Adipocyte (in vitro differentiated cells): ENCODE measurements at regions not wholly inside any gene's neighbourhood (a gene's known extent, or its start where the extent isn't known, plus 50 kb on each side); places are given as distances from the start of the nearest gene placed in this dataset.
"Not testable (repeated sequence)": the region's sequence is repeated elsewhere in the genome, so short reads cannot be mapped to it uniquely, and the experiment has no call there.

Experiments used
- DNase-seq: peaks from one replicate; pipeline ENCODE4 v3.0.0-alpha.2; 2015; ENCODE audit warnings: low read depth
- H3K27me3 ChIP-seq: replicated peaks from 2 replicates; pipeline ENCODE4 v1.7.0; 2013; ENCODE audit warnings: mild to moderate bottlenecking, low read length, moderate library complexity; ENCODE audit not compliant: control insufficient read depth, insufficient read depth
- H3K36me3 ChIP-seq: 2 replicates; pipeline ENCODE4 v1.7.0; 2013; ENCODE audit warnings: low read length, mild to moderate bottlenecking, moderate library complexity; ENCODE audit not compliant: control insufficient read depth, insufficient read depth, severe bottlenecking
- H3K4me1 ChIP-seq: 2 replicates; pipeline ENCODE4 v1.7.0; 2013; ENCODE audit warnings: mild to moderate bottlenecking, low read length, moderate library complexity; ENCODE audit not compliant: control insufficient read depth, insufficient read depth
- H3K4me3 ChIP-seq: 2 replicates; pipeline ENCODE4 v1.7.0; 2013; ENCODE audit warnings: mild to moderate bottlenecking, low read length, moderate library complexity
- H3K9ac ChIP-seq: 2 replicates; pipeline ENCODE4 v1.7.0; 2013; ENCODE audit warnings: mild to moderate bottlenecking, low read length, moderate library complexity
- H3K9me3 ChIP-seq: 2 replicates; pipeline ENCODE4 v1.7.0; 2013; ENCODE audit warnings: mild to moderate bottlenecking, low read length, moderate library complexity; ENCODE audit not compliant: control insufficient read depth

GRCh38 chr10:95137990-95138625 is 55.9 kb upstream of the ACSM6 start:
- H3K27me3 ChIP-seq, H3K9me3 ChIP-seq, H3K9ac ChIP-seq, DNase-seq, H3K4me1 ChIP-seq, H3K36me3 ChIP-seq, H3K4me3 ChIP-seq: not testable (repeated sequence)

GRCh38 chr10:95134490-95134889 is 59.5 kb upstream of the ACSM6 start:
- Histone ChIP-seq H3K4me1 (peaks cover 4% of the 10 kb centered on the region), H3K36me3 (no peaks in the 10 kb centered on the region), H3K27me3 (no peaks in the 10 kb centered on the region), H3K4me3 (no peak overlapping the region), H3K9me3 (no peaks in the 10 kb centered on the region), H3K9ac (no peak overlapping the region)
- DNase-seq, result no peak

- peaks cover 4% of the 10 kb centered on the region for H3K4me1 ChIP-seq
- no peak overlapping the region for H3K4me3 ChIP-seq
- no peaks in the 10 kb centered on the region for H3K27me3 ChIP-seq
- no peaks in the 10 kb centered on the region for H3K36me3 ChIP-seq
- H3K9ac ChIP-seq, result no peak overlapping the region
- H3K9me3 ChIP-seq, result no peaks in the 10 kb centered on the region
- DNase-seq, result no peak
These were observed 60.0 kb upstream of the ACSM6 start for GRCh38 chr10:95133997-95134396.

- Histone ChIP-seq H3K36me3 (no peaks in the 10 kb centered on the region), H3K27me3 (no peaks in the 10 kb centered on the region), H3K9ac (no peak overlapping the region), H3K4me3 (no peak overlapping the region), H3K9me3 (no peaks in the 10 kb centered on the region), H3K4me1 (peaks cover 4% of the 10 kb centered on the region)
- peak; percentile 85 for DNase-seq
These were observed 60.9 kb upstream of the ACSM6 start for GRCh38 chr10:95133016-95133752.

- H3K36me3 ChIP-seq, H3K4me3 ChIP-seq, H3K9ac ChIP-seq, H3K27me3 ChIP-seq, H3K4me1 ChIP-seq, DNase-seq, H3K9me3 ChIP-seq: not testable (repeated sequence)
These were observed 61.1 kb upstream of the CYP2C8 start for GRCh38 chr10:95130429-95130828.

- Histone ChIP-seq H3K9ac (no peak overlapping the region), H3K4me3 (no peak overlapping the region), H3K36me3 (no peaks in the 10 kb centered on the region), H3K9me3 (peaks cover 4% of the 10 kb centered on the region), H3K27me3 (no peaks in the 10 kb centered on the region), H3K4me1 (no peaks in the 10 kb centered on the region)
- DNase-seq, result no peak
These were observed 56.3 kb upstream of the CYP2C8 start for GRCh38 chr10:95125582-95125981.

GRCh38 chr10:95122736-95123135 is 53.4 kb upstream of the CYP2C8 start:
- Histone ChIP-seq H3K4me3 (no peak overlapping the region), H3K36me3 (no peaks in the 10 kb centered on the region), H3K4me1 (no peaks in the 10 kb centered on the region), H3K9me3 (peaks cover 22% of the 10 kb centered on the region), H3K9ac (no peak overlapping the region), H3K27me3 (no peaks in the 10 kb centered on the region)
- DNase-seq, result no peak

- H3K36me3 ChIP-seq, result no peaks in the 10 kb centered on the region
- H3K4me1 ChIP-seq, result no peaks in the 10 kb centered on the region
- H3K9ac ChIP-seq, result no peak overlapping the region
- no peak overlapping the region for H3K4me3 ChIP-seq
- DNase-seq, result peak; percentile 15
- H3K27me3 ChIP-seq, result no peaks in the 10 kb centered on the region
- H3K9me3 ChIP-seq, result peaks cover 23% of the 10 kb centered on the region
These were observed 52.6 kb upstream of the CYP2C8 start for GRCh38 chr10:95121904-95122303.
